GM21526 (cell line): ENCODE measurements at regions not wholly inside any gene's neighbourhood (a gene's known extent, or its start where the extent isn't known, plus 50 kb on each side); places are given as distances from the start of the nearest gene placed in this dataset.
"Not testable (repeated sequence)": the region's sequence is repeated elsewhere in the genome, so short reads cannot be mapped to it uniquely, and the experiment has no call there.

ENCODE experiments used
- ATAC-seq: cut with Tn5 transposase; IDR thresholded peaks from one replicate; pipeline ENCODE4 v1.9.1; 2021; ENCODE audit warnings: moderate library complexity; ENCODE audit not compliant: unreplicated experiment, low FRiP score

- no peak for ATAC-seq
These were observed 197.8 kb downstream of the MEMO1 start for GRCh38 chr2:31813016-31813415.

- ATAC-seq: peak; percentile 100
These were observed 198.6 kb downstream of the MEMO1 start for GRCh38 chr2:31812051-31812798.

GRCh38 chr2:31811482-31811881 is 199.3 kb downstream of the MEMO1 start:
- no peak for ATAC-seq

- ATAC-seq: no peak
These were observed 200.4 kb downstream of the MEMO1 start for GRCh38 chr2:31810200-31810917.

GRCh38 chr2:31805688-31806087 is 205.1 kb downstream of the MEMO1 start:
- ATAC-seq: no peak

GRCh38 chr2:31803481-31804153 is 207.2 kb downstream of the MEMO1 start:
- not testable (repeated sequence) for ATAC-seq

GRCh38 chr2:31802711-31803110 is 208.1 kb downstream of the MEMO1 start:
- no peak for ATAC-seq

GRCh38 chr2:31799282-31799681 is 211.5 kb downstream of the MEMO1 start:
- ATAC-seq: not testable (repeated sequence)

GRCh38 chr2:31788273-31788672 is 207.5 kb upstream of the SRD5A2 start:
- no peak for ATAC-seq

- no peak for ATAC-seq
These were observed 205.1 kb upstream of the SRD5A2 start for GRCh38 chr2:31785876-31786275.

- ATAC-seq: no peak
These were observed 204.1 kb upstream of the SRD5A2 start for GRCh38 chr2:31784868-31785267.

GRCh38 chr2:31783446-31784091 is 202.8 kb upstream of the SRD5A2 start:
- ATAC-seq: not testable (repeated sequence)

- ATAC-seq: no peak
These were observed 197.4 kb upstream of the SRD5A2 start for GRCh38 chr2:31778153-31778552.

- no peak for ATAC-seq
These were observed 190.0 kb upstream of the SRD5A2 start for GRCh38 chr2:31770741-31771140.

GRCh38 chr2:31765078-31765945 is 184.6 kb upstream of the SRD5A2 start:
- no peak for ATAC-seq

- no peak for ATAC-seq
These were observed 183.4 kb upstream of the SRD5A2 start for GRCh38 chr2:31764169-31764568.

GRCh38 chr2:31762085-31762484 is 181.3 kb upstream of the SRD5A2 start:
- ATAC-seq: no peak

- not testable (repeated sequence) for ATAC-seq
These were observed 176.6 kb upstream of the SRD5A2 start for GRCh38 chr2:31757351-31757750.

- ATAC-seq: not testable (repeated sequence)
These were observed 168.0 kb upstream of the SRD5A2 start for GRCh38 chr2:31748746-31749145.

- ATAC-seq: no peak
These were observed 167.3 kb upstream of the SRD5A2 start for GRCh38 chr2:31748041-31748440.
